B cell (primary cell): ENCODE measurements at regions not wholly inside any gene's neighbourhood (a gene's known extent, or its start where the extent isn't known, plus 50 kb on each side); places are given as distances from the start of the nearest gene placed in this dataset.

ENCODE experiments used
- ATAC-seq: fragments of 200-7000 bp; cut with Tn5 transposase; one replicate; pipeline ENCODE4 v1.10.0; 2021; ENCODE audit warnings: low read depth, mild to moderate bottlenecking, moderate number of reproducible peaks, moderate library complexity
- CTCF ChIA-PET: fragments of 350-600 bp; sonication (Branson Sonifier 250); formaldehyde crosslinking; loops from one replicate; lab custom pipeline; 2021; ENCODE audit warnings: antibody characterized with exemption, inconsistent platforms; lab: Charles Lee
- POLR2A ChIA-PET: fragments of 350-600 bp; sonication (Branson Sonifier 250); formaldehyde crosslinking; loops from one replicate; lab custom pipeline; 2021; ENCODE audit warnings: antibody characterized with exemption; lab: Charles Lee
- DNase-seq: peaks from one replicate; pipeline ENCODE4 v3.0.0; 2013
- H2AFZ ChIP-seq: 2 replicates; pipeline ENCODE4 v1.6.1; 2012; ENCODE audit warnings: mild to moderate bottlenecking, low read depth, low read length; ENCODE audit not compliant: insufficient read depth, poor library complexity, severe bottlenecking
- H3K27ac ChIP-seq, 2 donors: 1 replicate in 1 of 2; 2 replicates in 1 of 2; pipeline ENCODE4 v1.5.1; 2012 to 2013; ENCODE audit warnings: low read length in 2 of 2, mild to moderate bottlenecking in 2 of 2, moderate library complexity in 1 of 2
- H3K27me3 ChIP-seq, 4 experiments: fragments of 200-600 bp in 1 of 4; sonication (generic) in 1 of 4; replicated peaks in 1 of 4; 1 replicate in 2 of 4; 2 replicates in 2 of 4; pipeline versions ENCODE4 v1.6.1 to v1.7.0; 2013 to 2016; ENCODE audit warnings: low read length in 3 of 4, mild to moderate bottlenecking in 2 of 4, mixed read lengths in 1 of 4, moderate library complexity in 1 of 4; ENCODE audit not compliant: insufficient read depth in 4 of 4, control insufficient read depth in 3 of 4; ENCODE audit errors: control extremely low read depth in 1 of 4
- H3K36me3 ChIP-seq, 2 experiments: replicated peaks in 1 of 2; 1 replicate in 1 of 2; 2 replicates in 1 of 2; pipeline versions ENCODE4 v1.6.1 to v1.7.1; 2013; ENCODE audit warnings: low read length in 1 of 2; ENCODE audit not compliant: insufficient read depth in 2 of 2, control insufficient read depth in 1 of 2; ENCODE audit errors: control extremely low read depth in 1 of 2, extremely low read depth in 1 of 2
- H3K4me1 ChIP-seq, 2 donors: fragments of 200-600 bp in 1 of 2; sonication (generic) in 1 of 2; 1 replicate in 1 of 2; 2 replicates in 1 of 2; pipeline versions ENCODE4 v1.5.1 to v1.6.1; 2013 to 2017; ENCODE audit warnings: low read length in 2 of 2; ENCODE audit not compliant: control insufficient read depth in 2 of 2, insufficient read depth in 2 of 2
- H3K4me2 ChIP-seq: replicated peaks from 2 replicates; pipeline ENCODE3; 2012; ENCODE audit warnings: mild to moderate bottlenecking, low read depth, low read length; ENCODE audit not compliant: poor library complexity, severe bottlenecking
- H3K4me3 ChIP-seq, 5 experiments: fragments of 200-600 bp in 1 of 5; sonication (generic) in 1 of 5; 1 replicate in 3 of 5; 2 replicates in 2 of 5; pipeline versions ENCODE4 v1.5.1 to v1.7.0; 2011 to 2016; ENCODE audit warnings: low read length in 4 of 5, mild to moderate bottlenecking in 4 of 5, low read depth in 2 of 5, control low read depth in 1 of 5, moderate library complexity in 1 of 5; ENCODE audit not compliant: insufficient read depth in 1 of 5; ENCODE audit errors: control extremely low read depth in 1 of 5, extremely low read depth in 1 of 5
- H3K79me2 ChIP-seq: fragments of 200-600 bp; sonication (generic); one replicate; pipeline ENCODE4 v1.6.0; 2016; ENCODE audit warnings: low read length; ENCODE audit not compliant: control insufficient read depth, insufficient read depth
- H3K9ac ChIP-seq: fragments of 200-600 bp; sonication (generic); 2 replicates; pipeline ENCODE4 v1.6.1; 2017; ENCODE audit warnings: mild to moderate bottlenecking, low read length, moderate library complexity
- H3K9me3 ChIP-seq, 3 donors: one replicate each; pipeline versions ENCODE4 v1.6.1 to v1.7.1; 2013; ENCODE audit warnings: low read length in 2 of 3; ENCODE audit not compliant: control insufficient read depth in 2 of 3, insufficient read depth in 1 of 3; ENCODE audit errors: control extremely low read depth in 1 of 3
- H4K20me1 ChIP-seq: 2 replicates; pipeline ENCODE4 v1.6.0; 2012; ENCODE audit warnings: mild to moderate bottlenecking, low read length; ENCODE audit not compliant: insufficient read depth, control insufficient read depth, poor library complexity, severe bottlenecking
- H3K27ac Mint-ChIP-seq: one replicate; pipeline ENCODE4 v1.8.0; 2021; ENCODE audit warnings: mixed read lengths
- H3K27me3 Mint-ChIP-seq: one replicate; pipeline ENCODE4 v1.8.0; 2021; ENCODE audit warnings: mixed read lengths
- H3K4me1 Mint-ChIP-seq: one replicate; pipeline ENCODE4 v1.8.0; 2021; ENCODE audit warnings: mixed read lengths
- H3K4me3 Mint-ChIP-seq: one replicate; pipeline ENCODE4 v1.8.0; 2021; ENCODE audit warnings: mixed read lengths
- H3K9me3 Mint-ChIP-seq: one replicate; pipeline ENCODE4 v1.8.0; 2022; ENCODE audit warnings: mixed read lengths; ENCODE audit not compliant: insufficient read depth
- CTCF ChIP-seq: fragments of 200-600 bp; IDR thresholded peaks from one replicate; pipeline ENCODE4 v1.8.0; 2022; ENCODE audit warnings: antibody characterized with exemption, mild to moderate bottlenecking
- EZH2 ChIP-seq: IDR thresholded peaks from 2 replicates; pipeline ENCODE4 v1.6.1; 2012; ENCODE audit warnings: borderline replicate concordance, low read depth, mild to moderate bottlenecking, moderate library complexity, low read length; ENCODE audit not compliant: insufficient read depth, poor library complexity, severe bottlenecking
- WGBS: methylation state at CpG from one replicate; pipeline ENCODE4 v1.1.5; 2013; ENCODE audit warnings: missing lambda C conversion rate; ENCODE audit not compliant: insufficient coverage; 5-methylcytosine and 5-hydroxymethylcytosine counted together
- intact Hi-C: fragments of 100-400 bp; cut with micrococcal nuclease; formaldehyde crosslinking; loops from one replicate; pipeline ENCODE4 v1.10.0; 2022

- Histone ChIP-seq H3K9me3 (peaks cover 0 to 1% (median 0%) of the 10 kb centered on the region in 3 donors), H3K4me3 (no peak overlapping the region), H3K27me3 (no peaks in the 10 kb centered on the region), H3K36me3 (no peaks in the 10 kb centered on the region), H3K4me2 (no peak overlapping the region), H3K79me2 (no peaks in the 10 kb centered on the region), H3K4me1 (no peaks in the 10 kb centered on the region), H3K9ac (no peak overlapping the region), H2AFZ (no peak overlapping the region), H4K20me1 (no peaks in the 10 kb centered on the region), H3K27ac (no peak overlapping the region)
- DNase-seq (no peak), ATAC-seq (no peak)
- no peak overlapping the region for H3K27ac Mint-ChIP-seq
- intact Hi-C loops = no loop called here
- H3K27me3 Mint-ChIP-seq = no peaks in the 10 kb centered on the region
- 100% methylated on average over 2 of the region's 3 CpGs for WGBS
- TF ChIP-seq CTCF (no peak), EZH2 (no peak)
- no peaks in the 10 kb centered on the region for H3K4me1 Mint-ChIP-seq
- ChIA-PET POLR2A (no interaction called here), CTCF (no interaction called here)
- peaks cover 7% of the 10 kb centered on the region for H3K9me3 Mint-ChIP-seq
- H3K4me3 Mint-ChIP-seq = no peak overlapping the region
These were observed 734.9 kb upstream of the USP15 start for GRCh38 chr12:61525331-61525730.

- POLR2A ChIA-PET = no interaction called here
These were observed 729.7 kb upstream of the USP15 start for GRCh38 chr12:61530456-61530855.

More at GRCh38 chr12:61530456-61530855, 729.7 kb upstream of the USP15 start:
- no peak overlapping the region for H3K4me2 ChIP-seq
- Mint-ChIP-seq H3K27ac (no peak overlapping the region), H3K27me3 (no peaks in the 10 kb centered on the region), H3K9me3 (peaks cover 2% of the 10 kb centered on the region), H3K4me1 (no peaks in the 10 kb centered on the region), H3K4me3 (no peak overlapping the region)
- CTCF ChIA-PET = no interaction called here
- intact Hi-C loops = no loop called here
- no peak for TF ChIP-seq CTCF
- TF ChIP-seq EZH2 = no peak
- no peak overlapping the region for H3K4me3 ChIP-seq
- H3K4me1 ChIP-seq = no peaks in the 10 kb centered on the region
- H2AFZ ChIP-seq = no peak overlapping the region
- no peaks in the 10 kb centered on the region for H3K36me3 ChIP-seq
- DNase-seq = no peak
- H3K79me2 ChIP-seq = no peaks in the 10 kb centered on the region
- no peaks in the 10 kb centered on the region for H3K27me3 ChIP-seq
- no peaks in the 10 kb centered on the region for H3K9me3 ChIP-seq
- no peak overlapping the region for H3K9ac ChIP-seq
- no peaks in the 10 kb centered on the region for H4K20me1 ChIP-seq
- ATAC-seq = no peak
- H3K27ac ChIP-seq = no peak overlapping the region
